ENCODE measurements at regions not wholly inside any gene's neighbourhood (a gene's known extent, or its start where the extent isn't known, plus 50 kb on each side); places are given as distances from the start of the nearest gene placed in this dataset.
"Not testable (repeated sequence)": the region's sequence is repeated elsewhere in the genome, so short reads cannot be mapped to it uniquely, and the experiment has no call there.

DNA sequence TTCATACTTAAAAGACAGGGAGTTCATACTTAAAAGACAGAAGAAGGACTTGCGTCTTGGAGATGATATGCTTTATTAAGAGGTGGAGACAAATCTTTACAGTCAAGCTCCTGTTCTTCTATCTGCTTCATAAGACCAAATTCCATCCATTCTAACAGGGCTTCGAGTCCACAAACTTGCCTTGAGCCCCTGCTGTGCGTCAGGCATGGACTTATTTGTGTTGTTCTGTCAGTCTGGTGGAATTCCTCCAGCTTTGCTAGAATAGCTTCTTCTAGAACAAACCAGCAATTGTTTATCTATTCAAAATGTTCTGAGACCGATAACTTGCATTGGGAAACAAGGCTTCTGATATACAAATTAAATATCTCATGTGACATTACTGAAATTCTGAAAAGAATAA, 73.9 kb upstream of the SOX11 start:
- Histone ChIP-seq H3K27me3 (ENCODE audit: control insufficient read depth, insufficient read depth, low read length) (no peaks in the 10 kb centered on the region), H3K9me3 (ENCODE audit: control insufficient read depth, low read length) (no peaks in the 10 kb centered on the region), H3K4me3 (ENCODE audit: low read depth, low read length) (no peak overlapping the region), H3K79me2 (no peaks in the 10 kb centered on the region), H2AFZ (no peak overlapping the region), H3K9ac (no peak overlapping the region), H3K27ac (no peak overlapping the region), H3K4me2 (ENCODE audit: low read length) (no peak overlapping the region), H3K36me3 (ENCODE audit: control insufficient read depth, insufficient read depth, low read length) (no peaks in the 10 kb centered on the region), H3K4me1 (no peaks in the 10 kb centered on the region)
- TF ChIP-seq, protein P1, sequence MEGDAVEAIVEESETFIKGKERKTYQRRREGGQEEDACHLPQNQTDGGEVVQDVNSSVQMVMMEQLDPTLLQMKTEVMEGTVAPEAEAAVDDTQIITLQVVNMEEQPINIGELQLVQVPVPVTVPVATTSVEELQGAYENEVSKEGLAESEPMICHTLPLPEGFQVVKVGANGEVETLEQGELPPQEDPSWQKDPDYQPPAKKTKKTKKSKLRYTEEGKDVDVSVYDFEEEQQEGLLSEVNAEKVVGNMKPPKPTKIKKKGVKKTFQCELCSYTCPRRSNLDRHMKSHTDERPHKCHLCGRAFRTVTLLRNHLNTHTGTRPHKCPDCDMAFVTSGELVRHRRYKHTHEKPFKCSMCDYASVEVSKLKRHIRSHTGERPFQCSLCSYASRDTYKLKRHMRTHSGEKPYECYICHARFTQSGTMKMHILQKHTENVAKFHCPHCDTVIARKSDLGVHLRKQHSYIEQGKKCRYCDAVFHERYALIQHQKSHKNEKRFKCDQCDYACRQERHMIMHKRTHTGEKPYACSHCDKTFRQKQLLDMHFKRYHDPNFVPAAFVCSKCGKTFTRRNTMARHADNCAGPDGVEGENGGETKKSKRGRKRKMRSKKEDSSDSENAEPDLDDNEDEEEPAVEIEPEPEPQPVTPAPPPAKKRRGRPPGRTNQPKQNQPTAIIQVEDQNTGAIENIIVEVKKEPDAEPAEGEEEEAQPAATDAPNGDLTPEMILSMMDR (IDR thresholded peaks at IDR 0.05) = no peak

DNA sequence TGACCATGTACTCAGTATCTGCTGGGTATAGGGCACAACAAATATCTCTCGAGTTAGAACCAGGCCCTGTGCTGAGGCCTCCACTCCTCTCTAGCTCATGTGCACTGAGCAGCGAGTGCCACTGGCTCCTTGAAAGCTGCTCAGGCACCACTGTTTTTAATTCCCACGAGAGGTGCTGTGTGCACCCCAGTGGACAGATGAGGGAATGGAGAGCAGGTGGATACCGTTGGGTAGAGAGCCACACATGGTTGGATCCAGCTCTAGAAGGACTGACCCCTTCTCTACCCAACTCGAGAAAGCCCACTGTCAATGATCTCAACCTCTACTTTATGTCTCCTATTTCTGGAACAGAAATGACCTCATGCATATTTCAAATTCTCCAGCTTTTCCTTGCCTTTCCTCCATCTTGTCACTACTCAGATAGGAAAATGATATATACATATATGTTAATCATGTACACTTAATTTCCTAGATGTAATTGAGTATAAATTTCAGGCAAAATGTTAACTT, 66.6 kb upstream of the SOX11 start:
- not testable (repeated sequence) for H3K4me3 ChIP-seq (ENCODE audit: low read depth, low read length); H3K9me3 ChIP-seq (ENCODE audit: control insufficient read depth, low read length); H3K27me3 ChIP-seq (ENCODE audit: control insufficient read depth, insufficient read depth, low read length); H2AFZ ChIP-seq; H3K36me3 ChIP-seq (ENCODE audit: control insufficient read depth, insufficient read depth, low read length); H3K27ac ChIP-seq; H3K9ac ChIP-seq; H3K4me1 ChIP-seq; H3K4me2 ChIP-seq (ENCODE audit: low read length); H3K79me2 ChIP-seq

DNA sequence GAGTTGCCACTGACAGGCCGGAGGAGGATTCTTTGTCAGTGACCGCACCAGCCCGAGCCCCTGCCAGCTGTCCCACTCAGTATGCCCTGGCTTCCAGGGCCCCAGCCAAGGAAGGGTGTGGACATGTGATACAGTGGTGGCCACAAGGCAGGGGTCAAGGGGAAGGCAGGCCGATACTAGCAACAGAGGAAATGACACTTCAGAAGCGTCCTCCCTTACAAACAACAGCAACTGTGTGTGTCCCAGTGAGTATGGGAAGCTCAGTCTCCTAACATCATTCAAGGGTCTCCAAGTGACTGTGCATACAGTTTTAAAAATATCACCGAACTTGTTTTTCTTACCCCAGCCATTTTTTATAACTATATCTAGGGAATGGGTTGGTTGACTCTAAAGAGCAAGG, 63.7 kb upstream of the SOX11 start:
- not testable (repeated sequence) for H3K9ac ChIP-seq; H3K27me3 ChIP-seq (ENCODE audit: control insufficient read depth, insufficient read depth, low read length); H3K27ac ChIP-seq; H3K9me3 ChIP-seq (ENCODE audit: control insufficient read depth, low read length); H3K36me3 ChIP-seq (ENCODE audit: control insufficient read depth, insufficient read depth, low read length); H3K4me3 ChIP-seq (ENCODE audit: low read depth, low read length); H3K79me2 ChIP-seq; H3K4me1 ChIP-seq; H3K4me2 ChIP-seq (ENCODE audit: low read length); H2AFZ ChIP-seq

DNA sequence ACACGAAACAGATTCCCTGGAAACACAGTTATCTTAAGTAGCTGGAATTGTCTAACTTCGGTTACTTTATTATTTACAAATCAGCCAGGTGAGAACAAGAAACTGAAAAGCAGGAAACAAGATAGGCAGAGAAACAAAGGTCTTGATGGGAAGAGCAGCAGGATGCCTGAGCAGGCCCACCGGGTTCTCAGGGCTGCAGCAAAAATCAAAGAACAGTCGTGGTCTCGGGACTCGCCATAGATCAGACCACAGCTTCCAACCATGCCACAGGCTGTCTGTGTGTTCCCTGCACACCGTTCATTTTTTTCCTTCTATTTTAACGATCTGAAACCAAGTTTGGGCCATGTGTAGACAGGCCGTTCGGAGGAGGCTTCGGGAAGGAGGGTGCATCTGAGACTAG, 62.7 kb upstream of the SOX11 start:
- H3K36me3 ChIP-seq (ENCODE audit: control insufficient read depth, insufficient read depth, low read length); H3K27me3 ChIP-seq (ENCODE audit: control insufficient read depth, insufficient read depth, low read length); H3K4me2 ChIP-seq (ENCODE audit: low read length); H3K4me1 ChIP-seq; H3K9me3 ChIP-seq (ENCODE audit: control insufficient read depth, low read length); H3K9ac ChIP-seq; H3K27ac ChIP-seq; H3K79me2 ChIP-seq; H3K4me3 ChIP-seq (ENCODE audit: low read depth, low read length); H2AFZ ChIP-seq: not testable (repeated sequence)

DNA sequence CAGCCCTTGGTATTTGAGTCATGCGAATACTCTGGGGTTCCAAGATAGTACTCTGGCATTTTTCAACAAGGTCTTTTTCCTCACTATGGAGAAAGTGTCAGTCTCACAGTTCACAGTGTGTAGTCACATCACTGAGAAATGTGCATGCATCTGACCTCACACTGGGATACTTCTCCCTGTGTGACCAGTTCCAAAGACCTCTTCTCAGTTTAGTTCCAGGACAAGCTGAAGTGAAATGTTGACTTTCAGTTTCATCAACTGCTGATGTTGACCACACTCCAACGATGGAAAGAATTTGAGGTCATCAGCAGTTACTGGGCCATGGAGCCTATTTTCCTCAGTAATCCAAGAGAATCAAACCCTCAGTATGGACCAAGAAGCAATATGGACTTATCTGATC, 55.1 kb upstream of the SOX11 start:
- H3K9ac ChIP-seq; H3K9me3 ChIP-seq (ENCODE audit: control insufficient read depth, low read length); H3K79me2 ChIP-seq: not testable (repeated sequence)

More for the DNA sequence above, 55.1 kb upstream of the SOX11 start:
- H3K4me3 ChIP-seq (ENCODE audit: low read depth, low read length); H3K4me1 ChIP-seq; H3K4me2 ChIP-seq (ENCODE audit: low read length); H3K27ac ChIP-seq; H3K27me3 ChIP-seq (ENCODE audit: control insufficient read depth, insufficient read depth, low read length); H2AFZ ChIP-seq; H3K36me3 ChIP-seq (ENCODE audit: control insufficient read depth, insufficient read depth, low read length): not testable (repeated sequence)

Data from parathyroid adenoma (tissue), 2 donors.